HepG2 (cell line): ENCODE measurements at regions not wholly inside any gene's neighbourhood (a gene's known extent, or its start where the extent isn't known, plus 50 kb on each side); places are given as distances from the start of the nearest gene placed in this dataset.
"Not testable (repeated sequence)": the region's sequence is repeated elsewhere in the genome, so short reads cannot be mapped to it uniquely, and the experiment has no call there.

Source experiments
- ATAC-seq: fragments of 200-7000 bp; cut with Tn5 transposase; 3 replicates; pipeline ENCODE4 v1.9.1; 2020; ENCODE audit warnings: mild to moderate bottlenecking, moderate library complexity
- BruUV-seq: library from RNA; stranded (reverse); fragments of 400-500 nt; replicated peaks from 2 replicates; lab custom pipeline; 2021; lab: Mats Ljungman, UMichigan
- CTCF ChIA-PET: fragments of 300-600 bp; formaldehyde crosslinking; extraction: SDS; loops from one replicate; lab custom pipeline; 2021; ENCODE audit warnings: low total read pairs, inconsistent platforms, low intra/inter-chr PET ratio; lab: Yijun Ruan, JAX
- POLR2A ChIA-PET: fragments of 350-600 bp; sonication (Branson Sonifier 250); formaldehyde crosslinking; loops from one replicate; lab custom pipeline; 2020; ENCODE audit warnings: antibody characterized with exemption, inconsistent platforms; lab: Yijun Ruan, JAX
- DNase-seq: peaks from one replicate; pipeline ENCODE4 v3.0.0-alpha.2; 2015; ENCODE audit warnings: low spot score
- FAIRE-seq: peaks from 3 replicates; lab custom pipeline; 2011; peaks lifted over from hg19 to GRCh38; lab: Jason Lieb, UNC
- H2AFZ ChIP-seq: one replicate; pipeline ENCODE4 v1.6.1; 2011; ENCODE audit warnings: low read length, inconsistent platforms
- H3K27ac ChIP-seq: fragments of 300-600 bp; 3 replicates; pipeline ENCODE4 v1.8.0; 2011; ENCODE audit warnings: mixed run types, mild to moderate bottlenecking, mixed read lengths, low read length, inconsistent platforms; ENCODE audit not compliant: insufficient read depth; ENCODE audit errors: extremely low read length
- H3K27me3 ChIP-seq, 2 experiments: fragments of 200-600 bp in 1 of 2; 2 replicates in 1 of 2; 3 replicates in 1 of 2; pipeline versions ENCODE4 v1.6.0 to v1.8.0; 2011; ENCODE audit warnings: low read length in 2 of 2, mild to moderate bottlenecking in 2 of 2, moderate library complexity in 2 of 2, inconsistent platforms in 1 of 2; ENCODE audit not compliant: insufficient read depth in 2 of 2, control insufficient read depth in 1 of 2
- H3K36me3 ChIP-seq, 2 experiments: fragments of 200-600 bp in 1 of 2; replicated peaks in 1 of 2; 2 replicates in 1 of 2; 3 replicates in 1 of 2; pipeline versions ENCODE4 v1.5.1 to v1.8.0; 2011; ENCODE audit warnings: low read length in 2 of 2, inconsistent platforms in 1 of 2; ENCODE audit not compliant: insufficient read depth in 2 of 2, control insufficient read depth in 1 of 2
- H3K4me1 ChIP-seq: 2 replicates; pipeline ENCODE4 v1.5.1; 2012; ENCODE audit warnings: low read length, inconsistent platforms; ENCODE audit not compliant: insufficient read depth
- H3K4me2 ChIP-seq: 2 replicates; pipeline ENCODE4 v1.6.0; 2011; ENCODE audit warnings: low read depth, low read length, inconsistent platforms
- H3K4me3 ChIP-seq, 3 experiments: fragments of 200-600 bp in 1 of 3; sonication (generic), shearing (Covaris generic) in 1 of 3; replicated peaks in 1 of 3; 2 replicates each; pipeline ENCODE4 v1.5.1; 2011 to 2016; ENCODE audit warnings: low read length in 3 of 3, inconsistent platforms in 2 of 3, low read depth in 2 of 3, mild to moderate bottlenecking in 2 of 3, control low read depth in 1 of 3, mixed read lengths in 1 of 3; ENCODE audit not compliant: insufficient read depth in 1 of 3
- H3K79me2 ChIP-seq: one replicate; pipeline ENCODE4 v1.6.1; 2011; ENCODE audit warnings: low read length, inconsistent platforms; ENCODE audit not compliant: insufficient read depth
- H3K9ac ChIP-seq: 2 replicates; pipeline ENCODE4 v1.6.0; 2011; ENCODE audit warnings: mild to moderate bottlenecking, low read depth, low read length, inconsistent platforms; ENCODE audit not compliant: insufficient read depth
- H3K9me3 ChIP-seq: 2 replicates; pipeline ENCODE4 v1.5.1; 2012; ENCODE audit warnings: mild to moderate bottlenecking, low read length
- H4K20me1 ChIP-seq: 2 replicates; pipeline ENCODE4 v1.6.0; 2011; ENCODE audit warnings: inconsistent platforms, mild to moderate bottlenecking, low read length, moderate library complexity; ENCODE audit not compliant: insufficient read depth
- TP53 ChIP-seq: sonication (generic); formaldehyde crosslinking; conservative IDR thresholded peaks from 2 replicates; pipeline ENCODE4 v1.4.0; 2020; ENCODE audit warnings: missing genetic modification reagents
- ZMYM2 ChIP-seq: sonication (generic); formaldehyde crosslinking; IDR thresholded peaks from 2 replicates; pipeline ENCODE4 v1.8.0; 2022; ENCODE audit warnings: mild to moderate bottlenecking, missing genetic modification reagents
- ZNF513 ChIP-seq: sonication (generic); formaldehyde crosslinking; conservative IDR thresholded peaks from 2 replicates; pipeline ENCODE4 v1.5.0; 2020; ENCODE audit warnings: missing genetic modification reagents
- ZNF75D ChIP-seq: sonication (generic); formaldehyde crosslinking; IDR thresholded peaks from 2 replicates; pipeline ENCODE4 v1.8.1; 2023; ENCODE audit warnings: missing genetic modification reagents, mild to moderate bottlenecking, borderline replicate concordance
- WGBS: methylation state at CpG from one replicate; pipeline ENCODE4 v1.1.6; 2017; ENCODE audit warnings: low lambda C conversion rate; 5-methylcytosine and 5-hydroxymethylcytosine counted together
- in situ Hi-C: cut with HindIII; loops from 2 replicates; pipeline ENCODE4 v1.10.0; 2017; ENCODE audit warnings: low pct_unique_long_range_greater_than_20kb; ENCODE audit not compliant: extremely low pct_ligation_motif_present
- intact Hi-C: fragments of 100-400 bp; cut with micrococcal nuclease; formaldehyde crosslinking; loops from one replicate; pipeline ENCODE4 v1.10.0; 2022; ENCODE audit not compliant: unreplicated experiment
- TF ChIP-seq, protein P1 (sequence below): sonication (generic); formaldehyde crosslinking; IDR thresholded peaks from 2 replicates; pipeline ENCODE4 v1.4.0; 2020; ENCODE audit warnings: missing genetic modification reagents

DNA sequence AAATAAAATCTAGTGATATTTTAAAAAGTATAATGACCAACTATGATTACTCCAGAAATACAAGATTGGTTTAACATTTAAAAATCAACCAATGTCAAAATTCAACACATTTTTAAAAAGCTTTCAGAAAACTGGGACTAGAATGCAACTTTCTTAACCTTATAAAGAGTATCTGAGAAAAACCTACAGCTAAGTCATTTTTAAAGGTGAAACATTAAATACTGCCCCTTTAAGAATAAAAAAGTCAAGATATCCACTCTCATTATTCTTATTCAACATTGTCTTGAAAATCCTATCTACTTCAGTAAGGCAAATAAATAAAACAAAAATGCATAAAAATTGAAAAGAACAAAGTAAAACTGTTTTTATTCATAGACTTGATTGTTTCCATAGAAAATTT lies 673.2 kb downstream of the UQCRFS1 start:
- POLR2A ChIA-PET, result no interaction called here
- H3K4me1 ChIP-seq, result no peaks in the 10 kb centered on the region

DNA sequence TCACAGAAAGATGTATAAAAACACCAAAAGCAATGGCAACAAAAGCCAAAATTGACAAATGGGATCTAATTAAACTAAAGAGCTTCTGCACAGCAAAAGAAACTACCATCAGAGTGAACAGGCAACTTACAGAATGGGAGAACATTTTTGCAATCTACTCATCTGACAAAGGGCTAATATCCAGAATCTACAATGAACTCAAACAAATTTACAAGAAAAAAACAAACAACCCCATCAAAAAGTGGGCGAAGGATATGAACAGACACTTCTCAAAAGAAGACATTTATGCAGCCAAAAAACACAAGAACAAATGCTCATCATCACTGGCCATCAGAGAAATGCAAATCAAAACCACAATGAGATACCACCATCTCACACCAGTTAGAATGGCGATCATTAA lies 674.4 kb downstream of the UQCRFS1 start:
- POLR2A ChIA-PET, H3K36me3 ChIP-seq, BruUV-seq, H4K20me1 ChIP-seq, in situ Hi-C loops, intact Hi-C loops, FAIRE-seq, H3K27ac ChIP-seq, H3K79me2 ChIP-seq, H3K4me2 ChIP-seq, CTCF ChIA-PET, ATAC-seq, H2AFZ ChIP-seq, H3K9ac ChIP-seq, H3K4me3 ChIP-seq, H3K27me3 ChIP-seq, H3K4me1 ChIP-seq, DNase-seq: not testable (repeated sequence)
- 20% methylated on average over 2 of the region's 2 CpGs for WGBS
- peaks cover 52% of the 10 kb centered on the region for H3K9me3 ChIP-seq

More for the DNA sequence above, 673.2 kb downstream of the UQCRFS1 start:
- Histone ChIP-seq H3K36me3 (no peaks in the 10 kb centered on the region), H4K20me1 (no peaks in the 10 kb centered on the region), H3K4me2 (no peak overlapping the region), H3K9ac (no peak overlapping the region), H3K9me3 (peaks cover 60% of the 10 kb centered on the region), H3K4me3 (no peak overlapping the region), H3K27me3 (no peaks in the 10 kb centered on the region), H3K27ac (no peak overlapping the region), H3K79me2 (no peaks in the 10 kb centered on the region), H2AFZ (no peak overlapping the region)
- TF ChIP-seq TP53 (CRISPR knock-in tag) (no peak), ZMYM2 (CRISPR knock-in tag) (no peak), ZNF75D (no peak), ZNF513 (CRISPR knock-in tag) (no peak)
- TF ChIP-seq, protein P1, sequence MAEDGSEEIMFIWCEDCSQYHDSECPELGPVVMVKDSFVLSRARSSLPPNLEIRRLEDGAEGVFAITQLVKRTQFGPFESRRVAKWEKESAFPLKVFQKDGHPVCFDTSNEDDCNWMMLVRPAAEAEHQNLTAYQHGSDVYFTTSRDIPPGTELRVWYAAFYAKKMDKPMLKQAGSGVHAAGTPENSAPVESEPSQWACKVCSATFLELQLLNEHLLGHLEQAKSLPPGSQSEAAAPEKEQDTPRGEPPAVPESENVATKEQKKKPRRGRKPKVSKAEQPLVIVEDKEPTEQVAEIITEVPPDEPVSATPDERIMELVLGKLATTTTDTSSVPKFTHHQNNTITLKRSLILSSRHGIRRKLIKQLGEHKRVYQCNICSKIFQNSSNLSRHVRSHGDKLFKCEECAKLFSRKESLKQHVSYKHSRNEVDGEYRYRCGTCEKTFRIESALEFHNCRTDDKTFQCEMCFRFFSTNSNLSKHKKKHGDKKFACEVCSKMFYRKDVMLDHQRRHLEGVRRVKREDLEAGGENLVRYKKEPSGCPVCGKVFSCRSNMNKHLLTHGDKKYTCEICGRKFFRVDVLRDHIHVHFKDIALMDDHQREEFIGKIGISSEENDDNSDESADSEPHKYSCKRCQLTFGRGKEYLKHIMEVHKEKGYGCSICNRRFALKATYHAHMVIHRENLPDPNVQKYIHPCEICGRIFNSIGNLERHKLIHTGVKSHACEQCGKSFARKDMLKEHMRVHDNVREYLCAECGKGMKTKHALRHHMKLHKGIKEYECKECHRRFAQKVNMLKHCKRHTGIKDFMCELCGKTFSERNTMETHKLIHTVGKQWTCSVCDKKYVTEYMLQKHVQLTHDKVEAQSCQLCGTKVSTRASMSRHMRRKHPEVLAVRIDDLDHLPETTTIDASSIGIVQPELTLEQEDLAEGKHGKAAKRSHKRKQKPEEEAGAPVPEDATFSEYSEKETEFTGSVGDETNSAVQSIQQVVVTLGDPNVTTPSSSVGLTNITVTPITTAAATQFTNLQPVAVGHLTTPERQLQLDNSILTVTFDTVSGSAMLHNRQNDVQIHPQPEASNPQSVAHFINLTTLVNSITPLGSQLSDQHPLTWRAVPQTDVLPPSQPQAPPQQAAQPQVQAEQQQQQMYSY, result no peak
- no peak for ATAC-seq
- in situ Hi-C loops (no loop called here), intact Hi-C loops (no loop called here)
- no peak for DNase-seq
- no peak for FAIRE-seq
- CTCF ChIA-PET, result no interaction called here
- BruUV-seq, result no TSS peak
